ENCODE measurements at regions not wholly inside any gene's neighbourhood (a gene's known extent, or its start where the extent isn't known, plus 50 kb on each side); places are given as distances from the start of the nearest gene placed in this dataset.
A peak's percentile ranks its signal among the peaks of the same experiment; 100 is the strongest.

- DNase-seq, result no peak
Measured at GRCh38 chr12:126347421-126347820, 1282.2 kb downstream of the AACS start.

- DNase-seq, result no peak
Measured at GRCh38 chr12:126349383-126349782, 1284.1 kb downstream of the AACS start.

- no peak for DNase-seq
Measured at GRCh38 chr12:126353604-126354003, 1288.4 kb downstream of the AACS start.

- DNase-seq, result no peak
Measured at GRCh38 chr12:126354633-126355032, 1289.4 kb downstream of the AACS start.

GRCh38 chr12:126355346-126355745 lies 1290.1 kb downstream of the AACS start:
- peak; percentile 8 for DNase-seq

- no peak for DNase-seq
Measured at GRCh38 chr12:126358806-126359205, 1293.6 kb downstream of the AACS start.

GRCh38 chr12:126359216-126359615 lies 1294.0 kb downstream of the AACS start:
- no peak for DNase-seq

- no peak for DNase-seq
Measured at GRCh38 chr12:126361804-126362203, 1296.6 kb downstream of the AACS start.

GRCh38 chr12:126362493-126362892 lies 1297.3 kb downstream of the AACS start:
- DNase-seq, result no peak

- no peak for DNase-seq
Measured at GRCh38 chr12:126362964-126363363, 1297.7 kb downstream of the AACS start.

GRCh38 chr12:126369487-126370463 lies 1304.5 kb downstream of the AACS start:
- no peak for DNase-seq

- DNase-seq, result no peak
Measured at GRCh38 chr12:126383506-126383905, 1318.3 kb downstream of the AACS start.

- DNase-seq, result peak; percentile 35
Measured at GRCh38 chr12:126384026-126384564, 1318.9 kb downstream of the AACS start.

- DNase-seq, result no peak
Measured at GRCh38 chr12:126385785-126386184, 1320.5 kb downstream of the AACS start.

GRCh38 chr12:126389220-126389841 lies 1324.1 kb downstream of the AACS start:
- peak; percentile 29 for DNase-seq

GRCh38 chr12:126389961-126390360 lies 1324.7 kb downstream of the AACS start:
- DNase-seq, result no peak

GRCh38 chr12:126390969-126391566 lies 1325.8 kb downstream of the AACS start:
- no peak for DNase-seq

- DNase-seq, result no peak
Measured at GRCh38 chr12:126396536-126396935, 1331.3 kb downstream of the AACS start.

GRCh38 chr12:126397071-126397581 lies 1331.9 kb downstream of the AACS start:
- no peak for DNase-seq

GRCh38 chr12:126397660-126398059 lies 1332.4 kb downstream of the AACS start:
- no peak for DNase-seq

- DNase-seq, result no peak
Measured at GRCh38 chr12:126400831-126401230, 1335.6 kb downstream of the AACS start.

GRCh38 chr12:126404293-126404881 lies 1339.2 kb downstream of the AACS start:
- no peak for DNase-seq

GRCh38 chr12:126418400-126418799 lies 1353.2 kb downstream of the AACS start:
- no peak for DNase-seq
